Loucy (cell line): ENCODE measurements at regions not wholly inside any gene's neighbourhood (a gene's known extent, or its start where the extent isn't known, plus 50 kb on each side); places are given as distances from the start of the nearest gene placed in this dataset.

Experiments
- H2AFZ ChIP-seq: fragments of 200-600 bp; sonication (generic); 2 replicates; pipeline ENCODE4 v1.6.0; 2016; ENCODE audit warnings: antibody characterized with exemption, mild to moderate bottlenecking, low read length, moderate library complexity
- H3F3A ChIP-seq: fragments of 200-600 bp; 2 replicates; pipeline ENCODE4 v1.6.0; 2016; ENCODE audit warnings: antibody characterized with exemption, low read depth, mild to moderate bottlenecking
- H3K27me3 ChIP-seq: fragments of 200-600 bp; sonication (generic); 2 replicates; pipeline ENCODE4 v1.6.1; 2014; ENCODE audit warnings: low read length, mild to moderate bottlenecking; ENCODE audit not compliant: insufficient read depth, poor library complexity, severe bottlenecking
- H3K36me3 ChIP-seq: fragments of 200-600 bp; sonication (generic); 2 replicates; pipeline ENCODE4 v1.6.1; 2016; ENCODE audit warnings: low read length; ENCODE audit not compliant: insufficient read depth
- H3K4me1 ChIP-seq: fragments of 200-600 bp; sonication (generic); 2 replicates; pipeline ENCODE4 v1.5.1; 2014; ENCODE audit warnings: low read length, mild to moderate bottlenecking; ENCODE audit not compliant: insufficient read depth, poor library complexity, severe bottlenecking
- H3K4me2 ChIP-seq: fragments of 200-600 bp; sonication (generic); 2 replicates; pipeline ENCODE4 v1.6.0; 2014; ENCODE audit warnings: antibody characterized with exemption, low read length, low read depth, mild to moderate bottlenecking; ENCODE audit not compliant: poor library complexity, severe bottlenecking
- H3K4me3 ChIP-seq: fragments of 200-600 bp; sonication (generic); 2 replicates; pipeline ENCODE4 v1.5.1; 2014; ENCODE audit warnings: low read length, mild to moderate bottlenecking, mixed read lengths; ENCODE audit not compliant: poor library complexity, severe bottlenecking
- H3K79me2 ChIP-seq: fragments of 200-600 bp; sonication (generic); 2 replicates; pipeline ENCODE4 v1.6.1; 2014; ENCODE audit warnings: low read length; ENCODE audit not compliant: insufficient read depth
- H3K9ac ChIP-seq: fragments of 200-600 bp; sonication (generic); 2 replicates; pipeline ENCODE4 v1.6.0; 2014; ENCODE audit warnings: mild to moderate bottlenecking, low read depth, low read length, moderate library complexity; ENCODE audit not compliant: poor library complexity, severe bottlenecking
- H3K9me2 ChIP-seq: fragments of 200-600 bp; sonication (generic); replicated peaks from 2 replicates; pipeline ENCODE4 v1.6.1; 2016; ENCODE audit warnings: low read depth, low read length, mixed read lengths
- H3K9me3 ChIP-seq: fragments of 200-600 bp; sonication (generic); 2 replicates; pipeline ENCODE4 v1.6.1; 2014; ENCODE audit warnings: mild to moderate bottlenecking, antibody characterized with exemption, low read length, low read depth; ENCODE audit not compliant: insufficient read depth
- H4K20me1 ChIP-seq: fragments of 200-600 bp; sonication (generic); 2 replicates; pipeline ENCODE4 v1.6.0; 2014; ENCODE audit warnings: antibody characterized with exemption, low read length, mild to moderate bottlenecking; ENCODE audit not compliant: insufficient read depth, poor library complexity, severe bottlenecking
- CTCF ChIP-seq: fragments of 200-600 bp; sonication (generic); conservative IDR thresholded peaks from 2 replicates; pipeline ENCODE4 v1.5.1; 2014; ENCODE audit warnings: mild to moderate bottlenecking, antibody characterized with exemption, low read length
- EZH2phosphoT487 ChIP-seq: fragments of 200-600 bp; IDR thresholded peaks from 2 replicates; pipeline ENCODE4 v1.6.1; 2018; ENCODE audit warnings: antibody characterized with exemption, mild to moderate bottlenecking, moderate library complexity, borderline replicate concordance

- H3K9ac ChIP-seq = no peak overlapping the region
- no peaks in the 10 kb centered on the region for H3F3A ChIP-seq
- H3K4me3 ChIP-seq = no peak overlapping the region
- H3K79me2 ChIP-seq = no peaks in the 10 kb centered on the region
- no peaks in the 10 kb centered on the region for H3K27me3 ChIP-seq
- no peaks in the 10 kb centered on the region for H3K9me3 ChIP-seq
- no peak overlapping the region for H3K4me2 ChIP-seq
- no peak for TF ChIP-seq CTCF
- TF ChIP-seq EZH2phosphoT487 = no peak
- no peaks in the 10 kb centered on the region for H4K20me1 ChIP-seq
- no peaks in the 10 kb centered on the region for H3K9me2 ChIP-seq
- no peak overlapping the region for H2AFZ ChIP-seq
- no peaks in the 10 kb centered on the region for H3K36me3 ChIP-seq
- no peaks in the 10 kb centered on the region for H3K4me1 ChIP-seq
Measured at GRCh38 chr1:239814306-239814881, 277.3 kb upstream of the FMN2 start.

GRCh38 chr1:239815074-239815473, 276.6 kb upstream of the FMN2 start:
- no peaks in the 10 kb centered on the region for H3K9me2 ChIP-seq
- H3K4me2 ChIP-seq = no peak overlapping the region
- H3K79me2 ChIP-seq = no peaks in the 10 kb centered on the region
- no peaks in the 10 kb centered on the region for H3F3A ChIP-seq
- no peaks in the 10 kb centered on the region for H3K27me3 ChIP-seq
- TF ChIP-seq CTCF (no peak), EZH2phosphoT487 (no peak)
- H3K9ac ChIP-seq = no peak overlapping the region
- no peak overlapping the region for H3K4me3 ChIP-seq
- no peaks in the 10 kb centered on the region for H4K20me1 ChIP-seq
- H3K9me3 ChIP-seq = no peaks in the 10 kb centered on the region
- H3K36me3 ChIP-seq = no peaks in the 10 kb centered on the region
- H3K4me1 ChIP-seq = no peaks in the 10 kb centered on the region
- H2AFZ ChIP-seq = no peak overlapping the region

- H3K4me2 ChIP-seq = no peak overlapping the region
- H3K9me3 ChIP-seq = no peaks in the 10 kb centered on the region
- H4K20me1 ChIP-seq = no peaks in the 10 kb centered on the region
- no peak overlapping the region for H2AFZ ChIP-seq
- TF ChIP-seq EZH2phosphoT487 (no peak), CTCF (no peak)
- H3K79me2 ChIP-seq = no peaks in the 10 kb centered on the region
- H3K4me1 ChIP-seq = no peaks in the 10 kb centered on the region
- H3K4me3 ChIP-seq = no peak overlapping the region
- H3K36me3 ChIP-seq = no peaks in the 10 kb centered on the region
- H3F3A ChIP-seq = no peaks in the 10 kb centered on the region
- no peaks in the 10 kb centered on the region for H3K27me3 ChIP-seq
- no peaks in the 10 kb centered on the region for H3K9me2 ChIP-seq
- no peak overlapping the region for H3K9ac ChIP-seq
Measured at GRCh38 chr1:239816081-239816782, 275.5 kb upstream of the FMN2 start.
